GM12875 (cell line): ENCODE measurements at regions not wholly inside any gene's neighbourhood (a gene's known extent, or its start where the extent isn't known, plus 50 kb on each side); places are given as distances from the start of the nearest gene placed in this dataset.

Experiments
- H3K4me3 ChIP-seq: one replicate; pipeline ENCODE4 v1.5.1; 2011; ENCODE audit warnings: low read depth, low read length, control low read depth
- CTCF ChIP-seq: IDR thresholded peaks from 2 replicates; pipeline ENCODE4 v1.5.1; 2011; ENCODE audit warnings: low read depth, mild to moderate bottlenecking, control low read depth, inconsistent platforms, low read length, moderate library complexity, borderline replicate concordance; ENCODE audit not compliant: insufficient read depth

DNA sequence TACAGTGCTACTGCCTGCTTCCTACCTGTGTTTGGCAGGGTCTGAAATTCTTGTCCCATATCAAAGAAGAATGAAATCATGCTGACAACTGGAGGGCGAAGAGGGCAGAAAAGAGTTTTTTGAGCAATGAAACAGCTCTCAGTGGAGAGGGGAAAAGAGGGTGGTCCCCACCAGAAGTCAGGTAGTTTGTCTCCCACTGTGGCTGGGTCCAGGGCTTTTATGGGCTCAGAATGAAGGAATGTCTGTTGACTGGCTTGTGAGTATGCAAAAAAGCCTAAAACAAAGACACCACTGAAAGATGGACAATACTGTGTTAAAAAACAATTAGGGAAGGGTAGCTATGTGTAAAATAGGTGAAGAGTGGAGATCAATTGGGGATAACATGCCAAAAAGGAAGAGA lies 115.0 kb downstream of the ADAM29 start:
- H3K4me3 ChIP-seq = no peak overlapping the region
- no peak for TF ChIP-seq CTCF

- H3K4me3 ChIP-seq = no peak overlapping the region
- TF ChIP-seq CTCF = no peak
Observed at GRCh38 chr4:175034007-175034406, 115.8 kb downstream of the ADAM29 start.

- TF ChIP-seq CTCF = no peak
- H3K4me3 ChIP-seq = no peak overlapping the region
Observed at GRCh38 chr4:175034986-175035705, 117.0 kb downstream of the ADAM29 start.

GRCh38 chr4:175035905-175036304 lies 117.7 kb downstream of the ADAM29 start:
- H3K4me3 ChIP-seq = no peak overlapping the region
- no peak for TF ChIP-seq CTCF

DNA sequence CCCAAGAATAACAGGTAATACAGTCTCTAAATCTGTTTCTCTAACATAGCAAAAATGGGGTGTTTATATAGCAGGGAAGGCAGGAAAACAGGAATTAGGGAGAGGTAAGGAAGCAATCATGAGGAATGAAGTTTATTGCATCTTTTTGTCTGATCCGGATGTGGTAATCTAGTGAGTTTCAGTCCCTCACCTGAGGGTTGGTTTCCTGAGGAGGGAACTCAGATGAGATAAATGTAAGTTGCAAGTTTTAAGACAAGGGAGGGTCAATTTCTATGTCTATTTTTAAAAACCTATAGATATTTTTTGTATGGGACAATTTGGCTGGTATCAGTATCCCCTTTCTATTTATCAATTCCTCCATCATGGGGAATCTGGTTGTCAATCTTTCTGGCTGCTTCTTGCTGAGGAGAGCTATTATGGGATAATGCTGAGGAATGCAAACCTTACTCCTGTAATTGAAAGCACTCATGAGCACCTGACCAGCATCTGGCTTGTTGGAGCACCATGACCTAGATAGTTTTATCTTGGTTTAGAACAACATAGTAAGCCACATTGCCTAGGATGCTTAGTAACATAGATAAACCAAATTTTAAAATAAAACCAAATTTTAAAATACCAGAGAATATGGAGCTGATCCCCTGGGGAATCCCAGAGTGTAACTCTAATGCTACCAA lies 130.1 kb downstream of the ADAM29 start:
- no peak for TF ChIP-seq CTCF
- H3K4me3 ChIP-seq = no peak overlapping the region

- TF ChIP-seq CTCF = no peak
- H3K4me3 ChIP-seq = no peak overlapping the region
Observed at GRCh38 chr4:175048906-175049305, 130.7 kb downstream of the ADAM29 start.

- no peak for TF ChIP-seq CTCF
- no peak overlapping the region for H3K4me3 ChIP-seq
Observed at GRCh38 chr4:175051974-175052373, 133.8 kb downstream of the ADAM29 start.
